Liver (tissue), 3 donors: ENCODE measurements at regions not wholly inside any gene's neighbourhood (a gene's known extent, or its start where the extent isn't known, plus 50 kb on each side); places are given as distances from the start of the nearest gene placed in this dataset.

Experiments used
- CTCF ChIP-seq: fragments of 150-350 bp; IDR thresholded peaks from 2 replicates; pipeline ENCODE4 v1.5.1; 2017; ENCODE audit warnings: improper control_type of control experiment, low read depth, low read length; ENCODE audit not compliant: missing input control
- RAD21 ChIP-seq, 2 donors: IDR thresholded peaks; 2 replicates each; pipeline ENCODE4 v1.6.1; 2016; ENCODE audit warnings: antibody characterized with exemption in 2 of 2, mild to moderate bottlenecking in 2 of 2
- RXRA ChIP-seq, 2 donors: IDR thresholded peaks; 2 replicates each; pipeline ENCODE4 v1.6.1; 2017 to 2018; ENCODE audit warnings: antibody characterized with exemption in 2 of 2, mild to moderate bottlenecking in 1 of 2
- SP1 ChIP-seq: IDR thresholded peaks from 2 replicates; pipeline ENCODE4 v1.6.1; 2018; ENCODE audit warnings: antibody characterized with exemption, mild to moderate bottlenecking
- YY1 ChIP-seq: IDR thresholded peaks from 2 replicates; pipeline ENCODE4 v1.6.1; 2016; ENCODE audit warnings: antibody characterized with exemption, mild to moderate bottlenecking
- TF ChIP-seq, protein P1 (sequence below): IDR thresholded peaks from 2 replicates; pipeline ENCODE4 v1.6.1; 2016; ENCODE audit warnings: antibody characterized with exemption
- donor health status: healthy.
- donor health status: healthy.

GRCh38 chr4:66837279-66837922 is 707.9 kb downstream of the CENPC start:
- TF ChIP-seq CTCF (no peak), YY1 (no peak), SP1 (no peak), RAD21 (IDR thresholded peaks at IDR 0.05) (no peak), RXRA (IDR thresholded peaks at IDR 0.05) (no peak)
- TF ChIP-seq, protein P1, sequence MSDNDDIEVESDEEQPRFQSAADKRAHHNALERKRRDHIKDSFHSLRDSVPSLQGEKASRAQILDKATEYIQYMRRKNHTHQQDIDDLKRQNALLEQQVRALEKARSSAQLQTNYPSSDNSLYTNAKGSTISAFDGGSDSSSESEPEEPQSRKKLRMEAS, result no peak
